ENCODE measurements at regions not wholly inside any gene's neighbourhood (a gene's known extent, or its start where the extent isn't known, plus 50 kb on each side); places are given as distances from the start of the nearest gene placed in this dataset.

- TF ChIP-seq POLR2A (IDR thresholded peaks at IDR 0.05) (no peak), CTCF (IDR thresholded peaks at IDR 0.05 in 8 of 11, conservative IDR thresholded peaks at IDR 0.05 in 3 of 11) (no peak)
Observed at GRCh38 chr5:91293131-91293530, 90.0 kb downstream of the ARRDC3 start.

Measured in spleen (tissue), 7 donors.